ENCODE measurements at regions not wholly inside any gene's neighbourhood (a gene's known extent, or its start where the extent isn't known, plus 50 kb on each side); places are given as distances from the start of the nearest gene placed in this dataset.

GRCh38 chr1:41978986-41979385 is 60.3 kb upstream of the HIVEP3 start:
- TF ChIP-seq ZBTB33 (IDR thresholded peaks at IDR 0.05; ENCODE audit: extremely low read depth, insufficient replicate concordance, low read length) = no peak
- TF ChIP-seq JUND (IDR thresholded peaks at IDR 0.05) = no peak
- TF ChIP-seq ZNF274 (IDR thresholded peaks at IDR 0.05; ENCODE audit: low read depth, low read length) = no peak
- no peak for TF ChIP-seq ATF3 (IDR thresholded peaks at IDR 0.05)
- TF ChIP-seq RAD21 (IDR thresholded peaks at IDR 0.05; ENCODE audit: low read depth) = no peak
- TF ChIP-seq POLR2A (IDR thresholded peaks at IDR 0.05; ENCODE audit: borderline replicate concordance, extremely low read depth, insufficient read depth, insufficient read length) = no peak
- TF ChIP-seq YY1 (IDR thresholded peaks at IDR 0.05; ENCODE audit: extremely low read depth, insufficient replicate concordance, low read depth, low read length) = no peak
- Histone ChIP-seq H3K36me3 (ENCODE audit: control insufficient read depth in 1 of 2, insufficient read depth in 2 of 2, low read length in 2 of 2) (no peaks in the 10 kb centered on the region), H3K27ac (ENCODE audit: low read depth, low read length) (no peak overlapping the region), H4K20me1 (ENCODE audit: insufficient read depth) (no peaks in the 10 kb centered on the region), H3K9ac (ENCODE audit: low read length) (no peak overlapping the region), H2AFZ (ENCODE audit: low read depth, low read length, poor library complexity, severe bottlenecking) (no peak overlapping the region), H3K4me3 (replicated peaks in 1 of 2; ENCODE audit: low read depth in 1 of 2, low read length in 2 of 2) (no peak overlapping the region), H3K79me2 (ENCODE audit: insufficient read depth, low read length) (no peaks in the 10 kb centered on the region), H3K27me3 (ENCODE audit: insufficient read depth, low read length) (no peaks in the 10 kb centered on the region), H3K9me2 (ENCODE audit: insufficient read depth) (no peaks in the 10 kb centered on the region), H3K4me2 (ENCODE audit: low read length) (no peak overlapping the region), H3K9me3 (ENCODE audit: control insufficient read depth in 1 of 2, insufficient read depth in 1 of 2, low read depth in 1 of 2, low read length in 2 of 2) (no peaks in the 10 kb centered on the region), H3K4me1 (ENCODE audit: control insufficient read depth in 1 of 2, insufficient read depth in 2 of 2, low read length in 2 of 2) (peaks cover 0 to 15% of the 10 kb centered on the region in 2 experiments; a peak in 1 of 4 replicates)
- no TSS peak for BruUV-seq (replicated peaks)
- RAD21 ChIA-PET (ENCODE audit: low non-redundant PET in 1 of 2, low total read pairs in 2 of 2, uncharacterized antibody in 2 of 2, unreplicated experiment in 2 of 2) = no interaction called here
- POLR2A ChIA-PET = no interaction called here
- DNase-seq (ENCODE audit: low read depth, low spot score) (no peak), ATAC-seq (no peak)
- intact Hi-C loops (cut with micrococcal nuclease) = no loop called here
- CTCF ChIA-PET = no interaction called here

GRCh38 chr1:41977326-41977725 is 58.6 kb upstream of the HIVEP3 start:
- DNase-seq (ENCODE audit: low read depth, low spot score) = no peak
- Histone ChIP-seq H3K4me3 (replicated peaks in 1 of 2; ENCODE audit: low read depth in 1 of 2, low read length in 2 of 2) (no peak overlapping the region), H2AFZ (ENCODE audit: low read depth, low read length, poor library complexity, severe bottlenecking) (no peak overlapping the region), H3K4me1 (ENCODE audit: control insufficient read depth in 1 of 2, insufficient read depth in 2 of 2, low read length in 2 of 2) (peaks cover 0 to 15% of the 10 kb centered on the region in 2 experiments; a peak in 1 of 4 replicates), H3K27ac (ENCODE audit: low read depth, low read length) (no peak overlapping the region), H4K20me1 (ENCODE audit: insufficient read depth) (no peaks in the 10 kb centered on the region), H3K9me2 (ENCODE audit: insufficient read depth) (no peaks in the 10 kb centered on the region), H3K4me2 (ENCODE audit: low read length) (no peak overlapping the region), H3K9me3 (ENCODE audit: control insufficient read depth in 1 of 2, insufficient read depth in 1 of 2, low read depth in 1 of 2, low read length in 2 of 2) (no peaks in the 10 kb centered on the region), H3K79me2 (ENCODE audit: insufficient read depth, low read length) (no peaks in the 10 kb centered on the region), H3K36me3 (ENCODE audit: control insufficient read depth in 1 of 2, insufficient read depth in 2 of 2, low read length in 2 of 2) (no peaks in the 10 kb centered on the region), H3K9ac (ENCODE audit: low read length) (no peak overlapping the region), H3K27me3 (ENCODE audit: insufficient read depth, low read length) (no peaks in the 10 kb centered on the region)
- no peak for ATAC-seq
- intact Hi-C loops (cut with micrococcal nuclease) = no loop called here
- BruUV-seq (replicated peaks) = no TSS peak
- CTCF ChIA-PET = no interaction called here
- POLR2A ChIA-PET = no interaction called here
- TF ChIP-seq CEBPB (IDR thresholded peaks at IDR 0.05; ENCODE audit: low read depth) = no peak
- no peak for TF ChIP-seq RAD21 (IDR thresholded peaks at IDR 0.05; ENCODE audit: low read depth)
- TF ChIP-seq FOSL1 (IDR thresholded peaks at IDR 0.05; ENCODE audit: low read depth) = no peak
- no peak for TF ChIP-seq POLR2AphosphoS5 (IDR thresholded peaks at IDR 0.05; ENCODE audit: low read depth, low read length)
- TF ChIP-seq SIN3A (IDR thresholded peaks at IDR 0.05; ENCODE audit: low read depth) = no peak
- no peak for TF ChIP-seq JUND (IDR thresholded peaks at IDR 0.05)
- no peak for TF ChIP-seq EZH2 (IDR thresholded peaks at IDR 0.05)
- no peak for TF ChIP-seq SRF (IDR thresholded peaks at IDR 0.05; ENCODE audit: low read depth)
- TF ChIP-seq ATF3 (IDR thresholded peaks at IDR 0.05) = no peak
- TF ChIP-seq EZH2phosphoT487 (IDR thresholded peaks at IDR 0.05; ENCODE audit: borderline replicate concordance) = no peak
- RAD21 ChIA-PET (ENCODE audit: low non-redundant PET in 1 of 2, low total read pairs in 2 of 2, uncharacterized antibody in 2 of 2, unreplicated experiment in 2 of 2) = no interaction called here
